WERI-Rb-1 (cell line): ENCODE measurements at regions not wholly inside any gene's neighbourhood (a gene's known extent, or its start where the extent isn't known, plus 50 kb on each side); places are given as distances from the start of the nearest gene placed in this dataset.

Experiments
- DNase-seq: peaks from one replicate; pipeline ENCODE4 v3.0.0-alpha.2; 2020
- H3K27ac ChIP-seq: fragments of 250-450 bp; sonication (Bioruptor Pico); 2 replicates; pipeline ENCODE4 v1.5.1; 2020; ENCODE audit warnings: mild to moderate bottlenecking, moderate library complexity
- H3K27me3 ChIP-seq: fragments of 250-450 bp; sonication (Bioruptor Pico); 2 replicates; pipeline ENCODE4 v1.5.1; 2021; ENCODE audit warnings: mild to moderate bottlenecking, low read depth, moderate library complexity; ENCODE audit not compliant: insufficient read depth, severe bottlenecking
- H3K36me3 ChIP-seq: fragments of 250-450 bp; sonication (Bioruptor Pico); 2 replicates; pipeline ENCODE4 v1.5.1; 2020; ENCODE audit warnings: mild to moderate bottlenecking, moderate library complexity
- H3K4me3 ChIP-seq: 2 replicates; pipeline ENCODE4 v1.5.1; 2011; ENCODE audit warnings: low read depth, mild to moderate bottlenecking, control low read depth, low read length
- H3K9me3 ChIP-seq: fragments of 250-450 bp; sonication (Bioruptor Pico); 2 replicates; pipeline ENCODE4 v1.5.1; 2021; ENCODE audit warnings: mild to moderate bottlenecking, moderate library complexity; ENCODE audit not compliant: severe bottlenecking
- CTCF ChIP-seq: IDR thresholded peaks from 2 replicates; pipeline ENCODE4 v1.5.1; 2011; ENCODE audit warnings: low read depth, mild to moderate bottlenecking, control low read depth, inconsistent platforms, low read length

- Histone ChIP-seq H3K27me3 (no peaks in the 10 kb centered on the region), H3K9me3 (no peaks in the 10 kb centered on the region), H3K27ac (no peak overlapping the region), H3K4me3 (no peak overlapping the region), H3K36me3 (no peaks in the 10 kb centered on the region)
- TF ChIP-seq CTCF, result no peak
- DNase-seq, result no peak
Observed at GRCh38 chr4:104907991-104908390, 238.7 kb upstream of the TET2 start.

- no peak for TF ChIP-seq CTCF
- Histone ChIP-seq H3K9me3 (no peaks in the 10 kb centered on the region), H3K27ac (no peak overlapping the region), H3K36me3 (no peaks in the 10 kb centered on the region), H3K4me3 (no peak overlapping the region), H3K27me3 (no peaks in the 10 kb centered on the region)
- no peak for DNase-seq
Observed at GRCh38 chr4:104909376-104909775, 237.3 kb upstream of the TET2 start.

DNA sequence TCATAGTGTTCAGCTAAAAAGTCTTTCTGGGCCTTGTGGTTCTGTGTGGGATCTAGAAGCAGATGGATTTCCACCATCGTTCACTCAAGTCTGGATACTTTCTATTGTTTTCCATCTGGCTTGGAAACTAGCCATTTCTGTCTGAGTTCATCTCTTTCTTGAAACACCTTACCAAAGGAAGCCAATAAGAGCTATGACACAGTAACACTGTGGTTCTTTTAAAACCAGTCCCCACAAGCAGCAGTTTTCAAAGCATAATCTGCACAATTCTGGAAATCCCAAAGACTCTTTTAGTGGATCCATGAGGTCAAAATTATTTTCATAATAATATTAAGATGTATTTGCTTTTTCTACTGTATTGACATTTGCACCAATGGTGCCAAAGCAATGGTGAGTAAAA lies 234.2 kb upstream of the TET2 start:
- H3K27me3 ChIP-seq, result no peaks in the 10 kb centered on the region
- DNase-seq, result no peak

GRCh38 chr4:104915373-104915772 lies 231.3 kb upstream of the TET2 start:
- Histone ChIP-seq H3K27me3 (no peaks in the 10 kb centered on the region), H3K9me3 (no peaks in the 10 kb centered on the region), H3K36me3 (no peaks in the 10 kb centered on the region), H3K4me3 (no peak overlapping the region), H3K27ac (no peak overlapping the region)
- DNase-seq, result no peak
- no peak for TF ChIP-seq CTCF

More for the DNA sequence above, 234.2 kb upstream of the TET2 start:
- no peaks in the 10 kb centered on the region for H3K36me3 ChIP-seq
- H3K9me3 ChIP-seq, result no peaks in the 10 kb centered on the region
- H3K27ac ChIP-seq, result no peak overlapping the region
- no peak overlapping the region for H3K4me3 ChIP-seq
- no peak for TF ChIP-seq CTCF

GRCh38 chr4:104915864-104916263 lies 230.8 kb upstream of the TET2 start:
- no peak for DNase-seq
- no peak overlapping the region for H3K4me3 ChIP-seq
- H3K9me3 ChIP-seq, result no peaks in the 10 kb centered on the region
- H3K36me3 ChIP-seq, result no peaks in the 10 kb centered on the region
- H3K27ac ChIP-seq, result no peak overlapping the region
- TF ChIP-seq CTCF, result no peak
- H3K27me3 ChIP-seq, result no peaks in the 10 kb centered on the region

GRCh38 chr4:104919406-104919805 lies 227.3 kb upstream of the TET2 start:
- Histone ChIP-seq H3K9me3 (no peaks in the 10 kb centered on the region), H3K4me3 (no peak overlapping the region), H3K27ac (no peak overlapping the region), H3K36me3 (no peaks in the 10 kb centered on the region), H3K27me3 (no peaks in the 10 kb centered on the region)
- no peak for DNase-seq
- TF ChIP-seq CTCF, result no peak
